Stimulated activated CD4-positive, alpha-beta T cell treated with anti-CD3 and anti-CD28 coated beads, Interleukin-12 subunit alpha, Interleukin-12 subunit beta, amount 100 ng/mL, for 48 hours (primary cell): ENCODE measurements at regions not wholly inside any gene's neighbourhood (a gene's known extent, or its start where the extent isn't known, plus 50 kb on each side); places are given as distances from the start of the nearest gene placed in this dataset.
A peak's percentile ranks its signal among the peaks of the same experiment; 100 is the strongest.
"Not testable (repeated sequence)": the region's sequence is repeated elsewhere in the genome, so short reads cannot be mapped to it uniquely, and the experiment has no call there.

Experiments used
- DNase-seq, 3 donors: peaks; one replicate each; pipeline ENCODE4 v3.0.0-alpha.2; 2020; ENCODE audit warnings: low read depth in 2 of 3, low spot score in 1 of 3

DNA sequence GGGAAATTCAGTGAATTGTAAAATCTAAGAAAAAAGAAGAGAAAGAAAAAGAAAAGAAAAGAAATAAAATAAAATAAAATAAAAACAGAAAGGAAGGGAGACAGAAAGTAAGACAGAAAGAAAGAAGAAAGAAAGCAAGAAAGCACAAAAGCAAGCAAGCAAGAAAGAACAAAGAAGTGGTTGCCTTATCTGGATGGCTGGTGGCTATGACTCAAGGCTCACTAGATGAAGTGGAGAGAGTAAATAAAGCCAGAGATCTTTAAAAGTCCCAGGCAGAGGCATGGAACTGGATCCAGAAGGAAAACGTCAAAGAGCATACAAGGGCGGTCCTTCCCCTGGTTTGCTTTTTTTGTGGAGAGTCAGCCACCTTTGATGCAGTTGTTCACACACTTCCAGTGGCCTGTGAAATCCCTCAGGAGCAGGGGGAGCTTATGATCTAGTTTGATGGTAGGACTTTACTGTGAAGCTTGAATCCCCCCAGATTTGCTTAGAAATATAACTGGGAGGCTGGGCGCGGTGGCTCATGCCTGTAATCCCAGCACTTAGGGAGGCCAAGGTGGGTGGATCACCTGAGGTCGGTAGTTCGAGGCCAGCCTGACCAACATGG lies 176.7 kb upstream of the HMHB1 start:
- no peak for DNase-seq

GRCh38 chr5:143634689-143635088 lies 177.3 kb upstream of the HMHB1 start:
- no peak for DNase-seq

GRCh38 chr5:143629871-143630659 lies 181.9 kb upstream of the HMHB1 start:
- DNase-seq, result no peak

GRCh38 chr5:143625048-143625447 lies 186.9 kb upstream of the HMHB1 start:
- not testable (repeated sequence) for DNase-seq

DNA sequence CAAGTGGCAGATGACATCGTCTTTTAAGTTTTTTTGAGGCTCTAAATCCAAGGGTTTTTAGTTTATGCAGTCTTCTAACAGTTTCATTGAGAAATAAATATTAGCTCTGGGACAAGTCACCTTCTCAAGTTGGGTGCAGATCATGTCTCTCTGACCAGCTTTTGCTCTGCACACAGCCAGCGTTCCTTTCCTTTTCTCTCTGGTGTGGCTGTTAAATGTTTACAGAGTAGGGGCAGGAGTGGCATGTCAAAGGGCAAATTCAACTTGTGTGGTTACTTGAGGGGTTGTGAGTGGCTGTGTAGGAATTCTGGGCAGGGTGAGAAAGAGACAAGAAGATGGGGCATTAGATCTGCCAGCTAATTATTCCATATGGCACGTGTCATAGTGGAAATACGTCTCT lies 187.5 kb upstream of the HMHB1 start:
- no peak for DNase-seq

DNA sequence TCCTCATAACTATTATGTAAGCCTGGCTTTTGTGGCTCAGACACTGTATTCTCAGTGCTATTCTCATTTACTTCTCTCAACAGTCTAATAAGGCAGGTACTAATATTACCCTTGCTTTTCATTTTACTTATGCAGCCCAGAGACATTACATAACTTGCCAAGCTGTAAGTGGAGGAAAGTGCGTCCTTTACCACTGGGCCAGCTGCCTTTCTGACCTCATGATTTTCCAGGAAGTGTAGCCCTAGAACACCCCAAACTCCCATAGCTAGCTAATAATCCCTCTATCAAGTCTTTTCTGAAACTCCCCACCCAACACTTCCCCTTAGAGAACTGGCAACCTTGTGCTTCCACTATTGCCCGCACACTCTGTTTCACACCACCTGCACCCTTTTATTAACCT lies 192.9 kb upstream of the HMHB1 start:
- DNase-seq, result no peak

GRCh38 chr5:143618141-143618540 lies 193.8 kb upstream of the HMHB1 start:
- DNase-seq, result no peak

DNA sequence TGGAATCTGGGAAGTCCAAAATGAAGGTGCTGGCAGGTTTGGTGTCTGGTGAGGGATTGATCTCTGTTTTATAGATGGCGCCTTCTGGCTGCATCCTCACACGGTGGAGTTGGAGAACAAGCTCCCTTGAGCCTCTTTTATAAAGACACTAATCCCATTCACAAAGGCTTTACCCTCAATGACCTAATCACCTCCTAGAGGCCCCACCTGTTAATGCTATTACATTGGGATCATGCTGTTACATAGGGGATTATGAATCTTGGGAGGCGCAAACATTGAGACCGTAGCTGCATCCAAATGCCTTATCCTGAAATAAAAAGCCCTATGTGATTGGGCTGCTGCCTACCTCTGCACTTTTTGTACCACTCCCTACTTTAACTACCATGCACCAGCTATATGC lies 197.1 kb upstream of the HMHB1 start:
- DNase-seq, result no peak

- DNase-seq, result no peak
Observed at GRCh38 chr5:143613329-143613728, 198.6 kb upstream of the HMHB1 start.

- DNase-seq, result no peak
Observed at GRCh38 chr5:143610946-143611345, 201.0 kb upstream of the HMHB1 start.

DNA sequence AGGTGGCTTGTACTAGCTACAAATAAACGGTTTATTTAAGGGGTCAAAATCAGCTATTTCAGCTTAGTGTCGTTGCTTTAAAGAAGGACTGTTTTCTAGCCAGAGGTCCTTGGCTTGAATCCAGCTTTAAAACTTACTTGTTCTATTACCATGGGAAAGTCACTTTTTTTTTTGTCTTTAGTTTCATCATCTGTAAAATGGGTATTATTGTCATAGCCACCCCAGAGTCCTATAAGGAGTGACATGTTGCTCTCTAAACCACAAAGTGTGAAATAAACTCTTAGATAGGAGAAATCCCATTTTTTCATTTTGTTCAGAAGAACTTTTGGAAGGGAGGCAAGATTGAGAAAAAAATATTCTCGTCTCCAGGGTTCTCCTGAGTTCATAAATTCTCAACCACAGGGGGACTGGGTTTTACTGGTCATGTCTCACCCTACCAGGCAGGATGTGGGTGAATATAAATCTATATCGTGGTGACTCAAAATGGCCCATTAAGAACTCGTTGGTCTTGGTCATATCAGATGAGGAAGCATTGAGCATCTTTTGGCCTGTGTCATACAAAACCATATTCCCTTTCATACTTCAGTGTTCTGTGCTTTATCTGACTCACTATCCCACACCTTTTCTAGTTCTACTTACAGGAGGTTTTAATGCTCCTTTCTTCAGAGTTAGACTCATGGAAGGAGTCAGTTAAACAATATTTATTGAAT lies 202.7 kb upstream of the NR3C1 start:
- no peak for DNase-seq

- DNase-seq, result peak in 1 of 3 donors; percentile 40
Observed at GRCh38 chr5:143605403-143606005, 202.0 kb upstream of the NR3C1 start.

DNA sequence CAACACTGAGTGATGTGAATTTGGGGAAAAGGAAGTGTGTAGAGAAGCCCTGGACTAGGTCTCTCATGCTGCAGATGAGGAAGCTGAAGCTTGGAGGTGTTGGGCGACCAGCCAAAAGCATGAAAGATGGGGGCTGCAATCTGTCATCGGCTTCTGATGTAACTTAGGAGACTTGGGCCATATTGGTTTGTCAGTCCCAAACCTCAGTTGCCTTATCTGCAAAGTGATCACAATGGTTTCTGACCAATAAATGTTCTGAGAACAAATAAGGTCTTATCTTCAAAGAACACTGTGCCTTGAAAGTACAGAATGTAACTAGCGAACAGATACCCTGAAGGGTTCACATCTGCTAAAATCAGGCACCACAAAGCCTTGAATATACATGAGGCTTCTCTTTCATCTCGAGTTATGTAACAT lies 198.4 kb upstream of the NR3C1 start:
- DNase-seq, result no peak

- no peak for DNase-seq
Observed at GRCh38 chr5:143601357-143601756, 197.9 kb upstream of the NR3C1 start.

GRCh38 chr5:143600396-143601075 lies 197.1 kb upstream of the NR3C1 start:
- no peak for DNase-seq

- DNase-seq, result no peak
Observed at GRCh38 chr5:143599474-143599873, 196.0 kb upstream of the NR3C1 start.

DNA sequence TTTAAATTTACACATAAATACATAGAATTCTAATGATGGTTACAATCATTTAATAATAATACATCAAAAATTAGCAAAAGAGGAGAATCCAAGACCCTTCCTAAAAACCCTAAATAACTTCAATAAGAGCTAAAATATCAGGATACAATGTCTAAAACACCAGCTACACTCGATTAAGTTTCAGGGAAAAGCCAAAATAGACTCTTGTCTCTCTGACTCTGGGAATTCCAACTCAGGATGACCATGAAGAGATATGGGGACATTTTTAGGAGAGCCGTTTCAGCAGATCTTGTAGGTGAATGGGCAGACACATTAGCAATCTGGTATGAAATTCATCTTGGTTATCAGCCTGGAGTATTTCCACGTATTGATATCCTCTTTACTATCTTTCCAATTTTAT lies 193.3 kb upstream of the NR3C1 start:
- no peak for DNase-seq

GRCh38 chr5:143594902-143595818 lies 191.7 kb upstream of the NR3C1 start:
- DNase-seq, result no peak

GRCh38 chr5:143593723-143594122 lies 190.2 kb upstream of the NR3C1 start:
- no peak for DNase-seq

DNA sequence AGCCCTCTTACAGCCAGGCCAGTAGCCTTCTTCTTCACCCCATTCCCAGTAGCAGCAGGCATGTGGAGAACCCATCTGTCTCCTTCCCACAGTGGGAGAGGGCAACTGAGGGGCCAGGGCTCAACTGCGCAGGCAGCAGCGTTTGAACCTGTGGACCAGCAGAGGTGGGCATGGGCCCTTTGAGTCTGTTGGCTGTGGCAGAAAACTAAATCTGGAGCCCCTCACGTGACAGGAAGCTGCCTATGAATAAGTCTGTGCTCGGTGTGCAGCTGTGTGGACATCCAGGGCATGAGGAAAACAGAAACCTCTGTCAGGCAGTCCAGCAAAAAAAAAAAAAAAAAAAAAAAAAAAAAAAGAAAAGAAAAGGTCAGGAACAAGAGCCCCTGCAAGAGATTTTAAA lies 189.2 kb upstream of the NR3C1 start:
- DNase-seq, result no peak
